Progenitor cell of endocrine pancreas (in vitro differentiated cells): ENCODE measurements at regions not wholly inside any gene's neighbourhood (a gene's known extent, or its start where the extent isn't known, plus 50 kb on each side); places are given as distances from the start of the nearest gene placed in this dataset.

Experiments used
- DNase-seq: peaks from one replicate; pipeline ENCODE4 v3.0.0; 2021; ENCODE audit warnings: low spot score; ENCODE audit not compliant: unreplicated experiment
- H3K27ac Mint-ChIP-seq: 2 replicates; pipeline ENCODE4 v1.8.0; 2021; ENCODE audit warnings: mild to moderate bottlenecking, moderate library complexity, mixed read lengths
- H3K27me3 Mint-ChIP-seq: 2 replicates; pipeline ENCODE4 v1.8.0; 2021; ENCODE audit warnings: mixed read lengths
- H3K36me3 Mint-ChIP-seq: 2 replicates; pipeline ENCODE4 v1.8.0; 2022; ENCODE audit warnings: mixed read lengths; ENCODE audit not compliant: insufficient read depth
- H3K4me1 Mint-ChIP-seq: 2 replicates; pipeline ENCODE4 v1.8.0; 2021; ENCODE audit warnings: low read depth, mixed read lengths
- H3K4me3 Mint-ChIP-seq: 2 replicates; pipeline ENCODE4 v1.8.0; 2021; ENCODE audit warnings: low read depth, mild to moderate bottlenecking, moderate library complexity, mixed read lengths
- H3K9me3 Mint-ChIP-seq: 2 replicates; pipeline ENCODE4 v1.8.0; 2021; ENCODE audit warnings: low read depth, mixed read lengths
- CTCF ChIP-seq: fragments of 200-600 bp; sonication (generic); IDR thresholded peaks from one replicate; pipeline ENCODE4 v1.5.0; 2021; ENCODE audit warnings: antibody characterized with exemption, mild to moderate bottlenecking; ENCODE audit not compliant: unreplicated experiment

- no peak for DNase-seq
- no peak overlapping the region for H3K27ac Mint-ChIP-seq
- H3K4me3 Mint-ChIP-seq: no peak overlapping the region
- H3K36me3 Mint-ChIP-seq: peaks cover 4% of the 10 kb centered on the region
- no peaks in the 10 kb centered on the region for H3K4me1 Mint-ChIP-seq
- H3K9me3 Mint-ChIP-seq: peaks cover 27% of the 10 kb centered on the region
- no peaks in the 10 kb centered on the region for H3K27me3 Mint-ChIP-seq
- TF ChIP-seq CTCF: no peak
These were observed 289.4 kb upstream of the SASH1 start for GRCh38 chr6:148053209-148053608.

GRCh38 chr6:148053796-148054195 is 288.8 kb upstream of the SASH1 start:
- Mint-ChIP-seq H3K9me3 (peaks cover 31% of the 10 kb centered on the region), H3K4me3 (no peak overlapping the region), H3K4me1 (no peaks in the 10 kb centered on the region), H3K36me3 (peaks cover 4% of the 10 kb centered on the region), H3K27ac (no peak overlapping the region), H3K27me3 (no peaks in the 10 kb centered on the region)
- no peak for TF ChIP-seq CTCF
- no peak for DNase-seq

GRCh38 chr6:148054219-148054618 is 288.4 kb upstream of the SASH1 start:
- Mint-ChIP-seq H3K9me3 (peaks cover 35% of the 10 kb centered on the region), H3K27ac (no peak overlapping the region), H3K4me1 (no peaks in the 10 kb centered on the region), H3K36me3 (peaks cover 4% of the 10 kb centered on the region), H3K27me3 (no peaks in the 10 kb centered on the region), H3K4me3 (no peak overlapping the region)
- no peak for DNase-seq
- TF ChIP-seq CTCF: no peak

GRCh38 chr6:148055419-148055818 is 287.2 kb upstream of the SASH1 start:
- peaks cover 6% of the 10 kb centered on the region for H3K36me3 Mint-ChIP-seq
- H3K27ac Mint-ChIP-seq: no peak overlapping the region
- no peaks in the 10 kb centered on the region for H3K27me3 Mint-ChIP-seq
- H3K4me1 Mint-ChIP-seq: no peaks in the 10 kb centered on the region
- peaks cover 37% of the 10 kb centered on the region for H3K9me3 Mint-ChIP-seq
- no peak for TF ChIP-seq CTCF
- no peak for DNase-seq
- H3K4me3 Mint-ChIP-seq: no peak overlapping the region

- DNase-seq: no peak
- no peak for TF ChIP-seq CTCF
- H3K27me3 Mint-ChIP-seq: no peaks in the 10 kb centered on the region
- no peak overlapping the region for H3K4me3 Mint-ChIP-seq
- no peak overlapping the region for H3K27ac Mint-ChIP-seq
- no peaks in the 10 kb centered on the region for H3K4me1 Mint-ChIP-seq
- H3K36me3 Mint-ChIP-seq: peaks cover 24% of the 10 kb centered on the region
- peaks cover 60% of the 10 kb centered on the region for H3K9me3 Mint-ChIP-seq
These were observed 282.8 kb upstream of the SASH1 start for GRCh38 chr6:148059869-148060268.
